SH-SY5Y (cell line): ENCODE measurements at regions not wholly inside any gene's neighbourhood (a gene's known extent, or its start where the extent isn't known, plus 50 kb on each side); places are given as distances from the start of the nearest gene placed in this dataset.

Source experiments
- GATA2 ChIP-seq: IDR thresholded peaks from 2 replicates; pipeline ENCODE4 v1.6.1; 2011; ENCODE audit warnings: mild to moderate bottlenecking, low read depth, low read length
- GATA3 ChIP-seq: IDR thresholded peaks from 2 replicates; pipeline ENCODE4 v1.6.1; 2011; ENCODE audit warnings: low read depth, mild to moderate bottlenecking, low read length, moderate library complexity

- TF ChIP-seq GATA3 (no peak), GATA2 (no peak)
These were observed 364.2 kb downstream of the SFMBT2 start for GRCh38 chr10:7046615-7047014.
